ENCODE measurements at regions not wholly inside any gene's neighbourhood (a gene's known extent, or its start where the extent isn't known, plus 50 kb on each side); places are given as distances from the start of the nearest gene placed in this dataset.

GRCh38 chr6:147712841-147713240 is 204.4 kb downstream of the SAMD5 start:
- no peaks in the 10 kb centered on the region for H3K27me3 ChIP-seq (ENCODE audit: insufficient read depth, low read length, poor library complexity)
- no peak overlapping the region for H3K9ac ChIP-seq (ENCODE audit: low read depth, low read length)
- no peaks in the 10 kb centered on the region for H3K36me3 ChIP-seq (ENCODE audit: insufficient read depth, low read length)
- no peaks in the 10 kb centered on the region for H4K20me1 ChIP-seq (ENCODE audit: insufficient read depth, low read length)
- no peak overlapping the region for H3K4me2 ChIP-seq (ENCODE audit: insufficient read depth, low read length)
- TF ChIP-seq CTCF (IDR thresholded peaks at IDR 0.05; ENCODE audit: borderline replicate concordance, extremely low read depth, low read length, poor library complexity, severe bottlenecking) (no peak), EZH2 (IDR thresholded peaks at IDR 0.05; ENCODE audit: borderline replicate concordance, low read depth, low read length, severe bottlenecking) (no peak)
- H3K4me3 ChIP-seq (ENCODE audit: low read depth in 1 of 2, low read length in 2 of 2) = no peak overlapping the region
- H3K9me3 ChIP-seq (ENCODE audit: insufficient read depth, low read length, severe bottlenecking) = no peaks in the 10 kb centered on the region
- no peak for DNase-seq
- no peaks in the 10 kb centered on the region for H3K4me1 ChIP-seq (ENCODE audit: insufficient read depth, low read length)
- H3K27ac ChIP-seq (ENCODE audit: low read length) = no peak overlapping the region
- H2AFZ ChIP-seq (ENCODE audit: low read depth, low read length) = no peak overlapping the region
- no peaks in the 10 kb centered on the region for H3K79me2 ChIP-seq (ENCODE audit: insufficient read depth, low read length)
- ATAC-seq (ENCODE audit: insufficient read depth, low read depth) = no peak

- Histone ChIP-seq H3K79me2 (ENCODE audit: insufficient read depth, low read length) (no peaks in the 10 kb centered on the region), H3K9ac (ENCODE audit: low read depth, low read length) (no peak overlapping the region), H3K4me2 (ENCODE audit: insufficient read depth, low read length) (no peak overlapping the region), H4K20me1 (ENCODE audit: insufficient read depth, low read length) (no peaks in the 10 kb centered on the region), H3K27me3 (ENCODE audit: insufficient read depth, low read length, poor library complexity) (no peaks in the 10 kb centered on the region), H3K4me3 (ENCODE audit: low read depth in 1 of 2, low read length in 2 of 2) (no peak overlapping the region), H3K27ac (ENCODE audit: low read length) (no peak overlapping the region), H3K36me3 (ENCODE audit: insufficient read depth, low read length) (no peaks in the 10 kb centered on the region), H3K4me1 (ENCODE audit: insufficient read depth, low read length) (no peaks in the 10 kb centered on the region), H3K9me3 (ENCODE audit: insufficient read depth, low read length, severe bottlenecking) (no peaks in the 10 kb centered on the region), H2AFZ (ENCODE audit: low read depth, low read length) (no peak overlapping the region)
- DNase-seq = no peak
- ATAC-seq (ENCODE audit: insufficient read depth, low read depth) = no peak
- no peak for TF ChIP-seq CTCF (IDR thresholded peaks at IDR 0.05; ENCODE audit: borderline replicate concordance, extremely low read depth, low read length, poor library complexity, severe bottlenecking)
- TF ChIP-seq EZH2 (IDR thresholded peaks at IDR 0.05; ENCODE audit: borderline replicate concordance, low read depth, low read length, severe bottlenecking) = no peak
Observed at GRCh38 chr6:147715035-147715434, 206.5 kb downstream of the SAMD5 start.

GRCh38 chr6:147716434-147716833 is 207.9 kb downstream of the SAMD5 start:
- DNase-seq (no peak), ATAC-seq (ENCODE audit: insufficient read depth, low read depth) (no peak)
- Histone ChIP-seq H3K4me3 (ENCODE audit: low read depth in 1 of 2, low read length in 2 of 2) (no peak overlapping the region), H2AFZ (ENCODE audit: low read depth, low read length) (no peak overlapping the region), H3K4me2 (ENCODE audit: insufficient read depth, low read length) (no peak overlapping the region), H3K4me1 (ENCODE audit: insufficient read depth, low read length) (no peaks in the 10 kb centered on the region), H3K27me3 (ENCODE audit: insufficient read depth, low read length, poor library complexity) (no peaks in the 10 kb centered on the region), H3K9ac (ENCODE audit: low read depth, low read length) (no peak overlapping the region), H3K79me2 (ENCODE audit: insufficient read depth, low read length) (no peaks in the 10 kb centered on the region), H3K27ac (ENCODE audit: low read length) (no peak overlapping the region), H3K36me3 (ENCODE audit: insufficient read depth, low read length) (no peaks in the 10 kb centered on the region), H4K20me1 (ENCODE audit: insufficient read depth, low read length) (no peaks in the 10 kb centered on the region), H3K9me3 (ENCODE audit: insufficient read depth, low read length, severe bottlenecking) (no peaks in the 10 kb centered on the region)
- no peak for TF ChIP-seq CTCF (IDR thresholded peaks at IDR 0.05; ENCODE audit: borderline replicate concordance, extremely low read depth, low read length, poor library complexity, severe bottlenecking)
- TF ChIP-seq EZH2 (IDR thresholded peaks at IDR 0.05; ENCODE audit: borderline replicate concordance, low read depth, low read length, severe bottlenecking) = no peak

GRCh38 chr6:147717991-147718390 is 209.5 kb downstream of the SAMD5 start:
- Histone ChIP-seq H3K36me3 (ENCODE audit: insufficient read depth, low read length) (no peaks in the 10 kb centered on the region), H3K27me3 (ENCODE audit: insufficient read depth, low read length, poor library complexity) (no peaks in the 10 kb centered on the region), H3K9me3 (ENCODE audit: insufficient read depth, low read length, severe bottlenecking) (no peaks in the 10 kb centered on the region), H3K4me2 (ENCODE audit: insufficient read depth, low read length) (no peak overlapping the region), H3K9ac (ENCODE audit: low read depth, low read length) (no peak overlapping the region), H3K4me3 (ENCODE audit: low read depth in 1 of 2, low read length in 2 of 2) (no peak overlapping the region), H3K4me1 (ENCODE audit: insufficient read depth, low read length) (no peaks in the 10 kb centered on the region), H3K79me2 (ENCODE audit: insufficient read depth, low read length) (no peaks in the 10 kb centered on the region), H3K27ac (ENCODE audit: low read length) (no peak overlapping the region), H4K20me1 (ENCODE audit: insufficient read depth, low read length) (no peaks in the 10 kb centered on the region), H2AFZ (ENCODE audit: low read depth, low read length) (no peak overlapping the region)
- ATAC-seq (ENCODE audit: insufficient read depth, low read depth) (no peak), DNase-seq (no peak)
- no peak for TF ChIP-seq EZH2 (IDR thresholded peaks at IDR 0.05; ENCODE audit: borderline replicate concordance, low read depth, low read length, severe bottlenecking)
- TF ChIP-seq CTCF (IDR thresholded peaks at IDR 0.05; ENCODE audit: borderline replicate concordance, extremely low read depth, low read length, poor library complexity, severe bottlenecking) = no peak
